Cardiac septum (tissue), 1 donor: ENCODE measurements at regions not wholly inside any gene's neighbourhood (a gene's known extent, or its start where the extent isn't known, plus 50 kb on each side); places are given as distances from the start of the nearest gene placed in this dataset.
"Not testable (repeated sequence)": the region's sequence is repeated elsewhere in the genome, so short reads cannot be mapped to it uniquely, and the experiment has no call there.

Experiments used
- DNase-seq: peaks from one replicate; pipeline ENCODE4 v3.0.0-alpha.2; 2020; ENCODE audit warnings: low spot score
- intact Hi-C: fragments of 100-400 bp; cut with DNase I; formaldehyde crosslinking; loops from one replicate; pipeline ENCODE4 v1.14.0; 2022
- donor health status: DM: no; HTN: no; CAD: no.

GRCh38 chr3:24545887-24546286 is 51.2 kb upstream of the THRB start:
- DNase-seq: no peak
- intact Hi-C loops: no loop called here

- intact Hi-C loops: no loop called here
- DNase-seq: no peak
Measured at GRCh38 chr3:24548278-24548677, 53.6 kb upstream of the THRB start.

- no peak for DNase-seq
- intact Hi-C loops: no loop called here
Measured at GRCh38 chr3:24550588-24550987, 55.9 kb upstream of the THRB start.

GRCh38 chr3:24551626-24552025 is 57.0 kb upstream of the THRB start:
- no peak for DNase-seq
- intact Hi-C loops: no loop called here

- intact Hi-C loops: no loop called here
- DNase-seq: no peak
Measured at GRCh38 chr3:24562895-24563294, 68.2 kb upstream of the THRB start.

- intact Hi-C loops: no loop called here
- DNase-seq: no peak
Measured at GRCh38 chr3:24565053-24565452, 70.4 kb upstream of the THRB start.

- intact Hi-C loops: no loop called here
- DNase-seq: no peak
Measured at GRCh38 chr3:24565656-24566055, 71.0 kb upstream of the THRB start.

- intact Hi-C loops: no loop called here
- no peak for DNase-seq
Measured at GRCh38 chr3:24566927-24567326, 72.3 kb upstream of the THRB start.

- DNase-seq, intact Hi-C loops: not testable (repeated sequence)
Measured at GRCh38 chr3:24572409-24572808, 77.8 kb upstream of the THRB start.

GRCh38 chr3:24573576-24573975 is 78.9 kb upstream of the THRB start:
- intact Hi-C loops: no loop called here
- DNase-seq: no peak

- DNase-seq: no peak
- intact Hi-C loops: no loop called here
Measured at GRCh38 chr3:24578324-24578723, 83.7 kb upstream of the THRB start.

- intact Hi-C loops: no loop called here
- DNase-seq: no peak
Measured at GRCh38 chr3:24578951-24579421, 84.3 kb upstream of the THRB start.

GRCh38 chr3:24582431-24583403 is 88.1 kb upstream of the THRB start:
- intact Hi-C loops: loop anchor here (5.0 kb wide), 1 partner anchor 60 kb away; no protein-coding TSS in a partner anchor
- no peak for DNase-seq

- no peak for DNase-seq
- intact Hi-C loops: no loop called here
Measured at GRCh38 chr3:24586920-24587319, 92.3 kb upstream of the THRB start.

GRCh38 chr3:24588629-24589512 is 94.2 kb upstream of the THRB start:
- intact Hi-C loops: no loop called here
- DNase-seq: no peak

GRCh38 chr3:24589513-24589851 is 94.8 kb upstream of the THRB start:
- DNase-seq: no peak
- intact Hi-C loops: no loop called here

- intact Hi-C loops: loop anchor here (5.0 kb wide), 1 partner anchor 328 kb away; no protein-coding TSS in a partner anchor
- no peak for DNase-seq
Measured at GRCh38 chr3:24589931-24590880, 95.6 kb upstream of the THRB start.

- intact Hi-C loops: loop anchor here (5.0 kb wide), 1 partner anchor 329 kb away; no protein-coding TSS in a partner anchor
- DNase-seq: no peak
Measured at GRCh38 chr3:24591191-24591590, 96.5 kb upstream of the THRB start.
